Activated CD4-positive, alpha-beta T cell treated with anti-CD3 and anti-CD28 coated beads for 36 hours (primary cell): ENCODE measurements at regions not wholly inside any gene's neighbourhood (a gene's known extent, or its start where the extent isn't known, plus 50 kb on each side); places are given as distances from the start of the nearest gene placed in this dataset.

Experiments
- ATAC-seq: fragments of 200-7000 bp; cut with Tn5 transposase; one replicate; pipeline ENCODE4 v1.10.0; 2021; ENCODE audit warnings: mild to moderate bottlenecking, moderate library complexity
- CTCF ChIA-PET: fragments of 350-600 bp; sonication (Branson Sonifier 250); formaldehyde crosslinking; loops from one replicate; lab custom pipeline; 2021; ENCODE audit warnings: antibody characterized with exemption; lab: Charles Lee
- POLR2A ChIA-PET: fragments of 350-600 bp; sonication (Branson Sonifier 250); formaldehyde crosslinking; loops from one replicate; lab custom pipeline; 2021; ENCODE audit warnings: antibody characterized with exemption, inconsistent platforms; lab: Charles Lee
- DNase-seq: peaks from one replicate; pipeline ENCODE4 v3.0.0-alpha.2; 2020
- H3K27ac Mint-ChIP-seq: one replicate; pipeline ENCODE4 v1.8.0; 2021; ENCODE audit warnings: mixed read lengths
- H3K27me3 Mint-ChIP-seq: one replicate; pipeline ENCODE4 v1.8.0; 2021; ENCODE audit warnings: mixed read lengths
- H3K36me3 Mint-ChIP-seq: one replicate; pipeline ENCODE4 v1.8.0; 2021; ENCODE audit warnings: low read depth, mixed read lengths
- H3K4me1 Mint-ChIP-seq: one replicate; pipeline ENCODE4 v1.8.0; 2021; ENCODE audit warnings: mixed read lengths
- H3K4me3 Mint-ChIP-seq: one replicate; pipeline ENCODE4 v1.8.0; 2021; ENCODE audit warnings: mild to moderate bottlenecking, moderate library complexity, mixed read lengths
- H3K9me3 Mint-ChIP-seq: one replicate; pipeline ENCODE4 v1.8.0; 2021; ENCODE audit warnings: low read depth, mixed read lengths
- intact Hi-C, 2 experiments: fragments of 100-400 bp; cut with DNase I in 1 of 2; cut with micrococcal nuclease in 1 of 2; formaldehyde crosslinking; loops; one replicate each; pipeline versions ENCODE4 v1.14.2 to v1.15.1; 2022 to 2024; cut with DNase I, micrococcal nuclease

GRCh38 chr16:79717333-79718137 lies 117.0 kb upstream of the MAF start:
- H3K36me3 Mint-ChIP-seq = no peaks in the 10 kb centered on the region
- H3K27ac Mint-ChIP-seq = no peak overlapping the region
- POLR2A ChIA-PET = no interaction called here
- intact Hi-C loops = no loop called here
- H3K27me3 Mint-ChIP-seq = no peaks in the 10 kb centered on the region
- no peak overlapping the region for H3K4me3 Mint-ChIP-seq
- H3K4me1 Mint-ChIP-seq = peaks cover 9% of the 10 kb centered on the region
- CTCF ChIA-PET = interaction anchor here (0.7 kb wide), 1 partner anchor 793 kb away, joined by 3 read pairs; no protein-coding TSS in a partner anchor
- no peak for DNase-seq
- no peaks in the 10 kb centered on the region for H3K9me3 Mint-ChIP-seq
- no peak for ATAC-seq

- Mint-ChIP-seq H3K4me1 (peaks cover 9% of the 10 kb centered on the region), H3K36me3 (no peaks in the 10 kb centered on the region), H3K9me3 (no peaks in the 10 kb centered on the region), H3K27me3 (no peaks in the 10 kb centered on the region), H3K27ac (peak overlapping the region; percentile 53), H3K4me3 (no peak overlapping the region)
- ATAC-seq (peak; percentile 59), DNase-seq (no peak)
- ChIA-PET POLR2A (no interaction called here), CTCF (interaction anchor here (0.6 kb wide), 1 partner anchor 386 kb away, joined by 5 read pairs; no protein-coding TSS in a partner anchor)
- intact Hi-C loops = no loop called here
Measured at GRCh38 chr16:79716645-79717332, 116.3 kb upstream of the MAF start.

DNA sequence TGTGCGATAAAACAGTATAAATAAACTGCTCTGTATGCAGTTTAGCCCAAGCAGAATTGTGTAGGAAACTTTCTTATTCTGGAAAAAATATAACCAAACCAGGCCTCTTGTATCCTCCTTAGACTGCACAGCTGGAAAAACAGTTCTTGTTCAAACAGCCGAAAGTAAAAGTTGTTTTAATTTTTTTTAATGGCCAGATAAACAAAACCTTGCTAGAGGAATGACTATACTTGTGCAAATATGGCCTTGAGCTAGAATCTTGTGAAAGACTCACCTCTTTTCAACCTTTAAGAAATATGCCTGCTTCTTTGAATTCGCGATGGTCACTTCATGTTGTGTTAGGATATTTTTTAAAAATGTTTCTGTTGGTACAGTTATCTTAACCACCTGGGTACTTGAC lies 114.5 kb upstream of the MAF start:
- POLR2A ChIA-PET = no interaction called here
- Mint-ChIP-seq H3K4me3 (no peak overlapping the region), H3K9me3 (no peaks in the 10 kb centered on the region), H3K27ac (no peak overlapping the region), H3K4me1 (peaks cover 9% of the 10 kb centered on the region), H3K27me3 (no peaks in the 10 kb centered on the region), H3K36me3 (no peaks in the 10 kb centered on the region)
- intact Hi-C loops = no loop called here
- no peak for DNase-seq
- no peak for ATAC-seq
- CTCF ChIA-PET = no interaction called here

DNA sequence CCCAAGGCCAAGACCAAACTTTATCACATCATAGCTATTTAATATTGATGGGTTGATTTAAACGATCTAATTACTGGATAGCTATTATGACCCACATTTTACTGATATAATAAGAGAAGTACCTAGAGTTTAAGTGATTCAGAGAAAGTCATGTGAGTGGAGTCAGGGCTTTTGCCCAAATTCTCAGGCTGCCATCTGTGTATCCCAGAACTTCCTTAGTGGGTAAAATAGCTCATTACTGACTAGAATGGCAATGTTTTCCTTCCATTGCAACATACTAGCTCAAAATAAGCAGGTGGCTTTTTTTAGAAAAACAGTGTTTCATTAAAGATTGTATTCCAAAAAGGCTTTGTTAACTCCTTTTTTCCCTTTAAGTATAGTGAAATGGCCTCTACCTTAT lies 113.9 kb upstream of the MAF start:
- Mint-ChIP-seq H3K27me3 (no peaks in the 10 kb centered on the region), H3K36me3 (no peaks in the 10 kb centered on the region), H3K4me3 (no peak overlapping the region), H3K27ac (no peak overlapping the region), H3K4me1 (peaks cover 9% of the 10 kb centered on the region), H3K9me3 (no peaks in the 10 kb centered on the region)
- ATAC-seq = no peak
- DNase-seq = no peak
- CTCF ChIA-PET = no interaction called here
- POLR2A ChIA-PET = no interaction called here
- intact Hi-C loops = no loop called here

DNA sequence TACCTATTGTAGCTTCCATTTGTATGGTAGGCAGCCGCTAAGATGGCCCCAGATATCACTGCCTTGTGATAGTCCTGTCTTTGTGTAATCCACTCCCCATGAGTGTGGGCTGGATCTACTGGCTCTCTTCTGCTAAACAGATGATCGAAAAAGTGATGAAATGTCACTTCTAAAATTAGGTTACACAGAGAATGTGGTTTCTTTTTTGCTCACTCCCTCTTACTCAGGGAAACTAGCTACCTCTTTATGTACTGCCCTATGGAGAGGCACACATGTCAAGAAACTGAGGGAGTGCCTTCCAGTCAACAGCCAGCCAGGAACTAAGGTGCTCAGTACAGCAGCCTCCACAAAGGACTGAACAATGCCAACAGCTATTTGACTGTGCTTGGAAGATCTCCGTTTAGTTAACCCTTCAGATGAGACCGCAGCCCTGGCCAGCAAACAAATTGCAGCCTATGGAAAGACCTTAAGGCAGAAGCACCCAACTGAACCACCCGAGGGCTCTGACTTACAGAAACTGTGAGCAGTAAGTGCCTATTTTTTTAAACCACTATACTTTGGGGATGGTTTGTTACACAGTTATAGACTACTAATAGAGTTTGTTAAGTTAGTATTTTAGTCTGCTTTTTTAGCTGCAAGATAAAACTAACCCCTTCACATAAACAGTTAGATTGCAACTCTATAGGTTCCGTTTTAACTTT lies 113.2 kb upstream of the MAF start:
- ATAC-seq (peak; percentile 86), DNase-seq (peak; percentile 12)
- H3K27ac Mint-ChIP-seq = no peak overlapping the region
- H3K4me3 Mint-ChIP-seq = no peak overlapping the region
- H3K9me3 Mint-ChIP-seq = no peaks in the 10 kb centered on the region
- intact Hi-C loops = no loop called here
- ChIA-PET POLR2A (no interaction called here), CTCF (interaction anchor here (0.7 kb wide), 1 partner anchor 21 kb away, joined by 3 read pairs; no protein-coding TSS in a partner anchor)
- no peaks in the 10 kb centered on the region for H3K27me3 Mint-ChIP-seq
- H3K4me1 Mint-ChIP-seq = peaks cover 9% of the 10 kb centered on the region
- H3K36me3 Mint-ChIP-seq = no peaks in the 10 kb centered on the region

DNA sequence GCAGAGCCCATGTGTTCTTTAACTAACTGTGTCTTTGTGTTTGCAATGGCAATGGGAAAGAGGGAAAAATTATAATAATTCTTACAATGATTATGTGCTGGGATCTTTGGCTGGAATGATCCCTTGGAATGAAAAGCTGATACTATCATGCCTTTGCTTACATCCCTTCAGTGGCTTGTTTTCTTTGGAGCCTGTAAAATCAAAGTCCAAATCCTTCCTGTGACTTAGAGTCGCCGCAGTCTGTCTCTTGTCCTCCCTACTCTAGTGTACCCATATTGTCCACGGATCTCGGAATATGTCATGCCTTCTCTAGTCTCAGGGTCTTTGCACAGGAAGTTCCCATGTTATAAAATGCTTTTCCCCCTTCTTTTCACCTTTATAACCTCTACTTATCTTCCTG lies 111.7 kb upstream of the MAF start:
- Mint-ChIP-seq H3K4me3 (no peak overlapping the region), H3K27ac (no peak overlapping the region), H3K9me3 (no peaks in the 10 kb centered on the region), H3K36me3 (no peaks in the 10 kb centered on the region), H3K27me3 (no peaks in the 10 kb centered on the region), H3K4me1 (peaks cover 9% of the 10 kb centered on the region)
- ChIA-PET CTCF (no interaction called here), POLR2A (no interaction called here)
- intact Hi-C loops = no loop called here
- DNase-seq (no peak), ATAC-seq (no peak)

GRCh38 chr16:79707876-79708275 lies 107.3 kb upstream of the MAF start:
- Mint-ChIP-seq H3K36me3 (no peaks in the 10 kb centered on the region), H3K27ac (no peak overlapping the region), H3K9me3 (no peaks in the 10 kb centered on the region), H3K27me3 (peaks cover 2% of the 10 kb centered on the region), H3K4me3 (no peak overlapping the region), H3K4me1 (no peaks in the 10 kb centered on the region)
- DNase-seq (no peak), ATAC-seq (no peak)
- CTCF ChIA-PET = interaction anchor here (0.6 kb wide), 1 partner anchor 35 kb away, joined by 3 read pairs; no protein-coding TSS in a partner anchor
- POLR2A ChIA-PET = no interaction called here
- intact Hi-C loops = no loop called here

DNA sequence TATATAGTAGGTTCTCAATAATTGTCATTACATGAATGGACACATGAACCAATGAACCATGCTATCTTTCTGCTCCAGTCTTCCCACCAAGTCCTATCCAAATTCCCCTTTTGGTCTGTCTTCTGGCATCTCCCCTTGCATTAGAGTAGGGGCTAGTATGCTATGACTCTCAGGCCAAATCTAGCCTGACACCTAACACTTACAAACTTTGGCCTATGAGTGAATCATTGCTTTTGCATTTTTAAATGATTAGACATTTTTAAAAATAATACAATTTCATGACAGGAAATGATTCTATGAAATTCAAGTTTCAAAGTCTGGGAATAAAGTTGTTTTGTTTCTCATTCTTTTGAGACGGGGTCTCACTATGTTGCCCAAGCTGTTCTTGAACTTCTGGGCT lies 102.5 kb upstream of the MAF start:
- H3K27ac Mint-ChIP-seq = no peak overlapping the region
- peaks cover 2% of the 10 kb centered on the region for H3K27me3 Mint-ChIP-seq
- no peak overlapping the region for H3K4me3 Mint-ChIP-seq
- DNase-seq = no peak
- ChIA-PET CTCF (no interaction called here), POLR2A (no interaction called here)
- intact Hi-C loops = no loop called here
- no peaks in the 10 kb centered on the region for H3K4me1 Mint-ChIP-seq
- no peak for ATAC-seq
- no peaks in the 10 kb centered on the region for H3K9me3 Mint-ChIP-seq
- no peaks in the 10 kb centered on the region for H3K36me3 Mint-ChIP-seq

DNA sequence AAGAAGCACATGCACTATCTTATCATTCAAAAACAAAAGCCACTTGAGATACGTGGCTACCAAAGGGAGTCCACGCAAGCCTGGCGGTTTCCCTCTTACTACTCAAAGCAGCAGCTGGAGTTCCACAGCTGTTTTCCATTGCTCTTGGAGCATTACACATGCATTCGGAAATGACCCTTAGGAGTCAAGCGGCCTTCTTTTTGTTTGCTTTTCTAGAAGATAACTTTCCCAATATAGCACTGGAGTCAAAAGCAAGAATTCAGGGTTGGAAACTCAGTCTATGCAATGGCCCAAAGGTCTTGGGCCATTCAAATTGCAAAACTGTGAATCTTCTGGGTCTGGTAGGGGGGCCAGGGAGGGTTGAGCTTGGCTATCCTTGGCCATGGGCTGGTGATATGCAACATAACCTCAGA lies 97.8 kb upstream of the MAF start:
- intact Hi-C loops = no loop called here
- DNase-seq = no peak
- H3K36me3 Mint-ChIP-seq = no peaks in the 10 kb centered on the region
- H3K4me3 Mint-ChIP-seq = no peak overlapping the region
- H3K27ac Mint-ChIP-seq = no peak overlapping the region
- H3K4me1 Mint-ChIP-seq = no peaks in the 10 kb centered on the region
- H3K9me3 Mint-ChIP-seq = peaks cover 8% of the 10 kb centered on the region
- H3K27me3 Mint-ChIP-seq = no peaks in the 10 kb centered on the region
- POLR2A ChIA-PET = no interaction called here
- ATAC-seq = no peak
- CTCF ChIA-PET = no interaction called here

DNA sequence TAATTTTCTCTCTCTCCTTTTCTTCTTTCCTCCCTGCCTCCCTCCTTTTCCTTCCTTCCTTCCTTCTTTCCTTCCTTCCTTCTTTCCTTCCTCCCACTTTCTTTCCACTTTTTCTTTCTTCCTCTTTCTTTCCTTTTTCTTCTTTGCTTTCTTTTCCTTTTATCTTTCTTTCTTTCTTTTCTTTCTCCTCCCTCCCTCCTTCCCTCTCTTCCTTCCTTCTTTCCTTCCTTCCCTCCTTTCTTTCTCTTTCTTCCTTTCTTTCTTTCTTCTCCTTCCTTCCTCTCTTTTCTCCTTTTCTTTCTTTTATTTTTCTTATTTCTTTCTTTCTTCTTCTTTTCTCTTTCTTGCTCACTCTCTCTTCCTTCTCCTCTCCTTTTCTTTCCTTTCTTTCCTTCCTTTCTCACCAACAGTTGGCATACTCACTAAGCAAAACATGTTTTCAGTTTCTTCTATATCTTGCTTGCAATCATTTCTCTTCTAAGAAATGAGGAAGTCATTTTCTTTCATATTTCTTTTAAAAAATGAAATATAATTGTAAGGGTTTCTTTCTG lies 97.1 kb upstream of the MAF start:
- Mint-ChIP-seq H3K27me3 (no peaks in the 10 kb centered on the region), H3K9me3 (peaks cover 9% of the 10 kb centered on the region), H3K4me3 (no peak overlapping the region), H3K4me1 (no peaks in the 10 kb centered on the region), H3K36me3 (no peaks in the 10 kb centered on the region), H3K27ac (no peak overlapping the region)
- ChIA-PET CTCF (interaction anchor here (0.5 kb wide), 1 partner anchor 707 kb away, joined by 3 read pairs; no protein-coding TSS in a partner anchor), POLR2A (no interaction called here)
- no peak for ATAC-seq
- intact Hi-C loops = no loop called here
- no peak for DNase-seq

DNA sequence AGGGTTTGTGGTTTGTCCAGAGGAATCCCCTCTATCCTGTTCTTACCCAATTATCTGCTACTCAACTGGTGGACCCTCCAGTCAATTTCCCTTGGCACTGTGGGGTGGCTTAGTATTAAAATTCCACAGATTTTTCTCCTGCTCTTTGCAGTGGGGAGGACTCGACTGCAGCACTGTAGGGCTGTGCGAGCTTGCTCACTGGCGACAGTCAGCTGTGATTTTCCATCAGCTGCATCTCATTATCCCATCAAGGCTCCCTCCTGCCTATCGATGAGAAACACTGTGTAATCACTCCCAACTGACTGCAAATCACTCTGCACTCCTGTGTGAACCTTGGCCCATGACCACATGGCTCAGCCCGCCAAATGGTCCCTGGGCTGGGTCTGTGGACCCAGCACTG lies 90.5 kb upstream of the MAF start:
- POLR2A ChIA-PET = no interaction called here
- intact Hi-C loops = no loop called here
- Mint-ChIP-seq H3K36me3 (no peaks in the 10 kb centered on the region), H3K4me3 (no peak overlapping the region), H3K4me1 (no peaks in the 10 kb centered on the region), H3K9me3 (peaks cover 9% of the 10 kb centered on the region), H3K27me3 (no peaks in the 10 kb centered on the region), H3K27ac (no peak overlapping the region)
- ATAC-seq = no peak
- no peak for DNase-seq
- CTCF ChIA-PET = interaction anchor here (0.6 kb wide), 1 partner anchor 58 kb away, joined by 3 read pairs; no protein-coding TSS in a partner anchor
